Astrocyte of the spinal cord (primary cell): ENCODE measurements at regions not wholly inside any gene's neighbourhood (a gene's known extent, or its start where the extent isn't known, plus 50 kb on each side); places are given as distances from the start of the nearest gene placed in this dataset.

Experiments
- DNase-seq: peaks from one replicate; pipeline ENCODE4 v3.0.0; 2011; ENCODE audit warnings: low read depth, low spot score
- H3K4me3 ChIP-seq: 2 replicates; pipeline ENCODE4 v1.5.1; 2011; ENCODE audit warnings: low read depth, mild to moderate bottlenecking, low read length, moderate library complexity
- CTCF ChIP-seq: IDR thresholded peaks from 2 replicates; pipeline ENCODE4 v1.5.1; 2012; ENCODE audit warnings: low read depth, mild to moderate bottlenecking, low read length, inconsistent platforms
- in situ Hi-C: cut with HindIII; loops from 2 replicates; pipeline ENCODE4 v1.10.0; 2017; ENCODE audit warnings: low sequenced_read_pairs

GRCh38 chr16:60304066-60304465, 1570.0 kb upstream of the GOT2 start:
- DNase-seq: no peak
- in situ Hi-C loops: no loop called here
- TF ChIP-seq CTCF: no peak
- H3K4me3 ChIP-seq: no peak overlapping the region

GRCh38 chr16:60302676-60303075, 1568.6 kb upstream of the GOT2 start:
- no peak for DNase-seq
- TF ChIP-seq CTCF: no peak
- H3K4me3 ChIP-seq: no peak overlapping the region
- in situ Hi-C loops: no loop called here

GRCh38 chr16:60302261-60302660, 1568.1 kb upstream of the GOT2 start:
- no peak overlapping the region for H3K4me3 ChIP-seq
- in situ Hi-C loops: no loop called here
- TF ChIP-seq CTCF: no peak
- DNase-seq: no peak

GRCh38 chr16:60299241-60299776, 1565.2 kb upstream of the GOT2 start:
- in situ Hi-C loops: no loop called here
- no peak for DNase-seq
- no peak for TF ChIP-seq CTCF

GRCh38 chr16:60295451-60295850, 1561.3 kb upstream of the GOT2 start:
- no peak overlapping the region for H3K4me3 ChIP-seq
- DNase-seq: no peak
- no peak for TF ChIP-seq CTCF
- in situ Hi-C loops: no loop called here

More at GRCh38 chr16:60299241-60299776, 1565.2 kb upstream of the GOT2 start:
- H3K4me3 ChIP-seq: no peak overlapping the region

GRCh38 chr16:60285794-60286193, 1551.7 kb upstream of the GOT2 start:
- in situ Hi-C loops: no loop called here
- TF ChIP-seq CTCF: no peak
- no peak for DNase-seq
- no peak overlapping the region for H3K4me3 ChIP-seq
